Naive thymus-derived CD4-positive, alpha-beta T cell (primary cell): ENCODE measurements at regions not wholly inside any gene's neighbourhood (a gene's known extent, or its start where the extent isn't known, plus 50 kb on each side); places are given as distances from the start of the nearest gene placed in this dataset.

Source experiments
- ATAC-seq: fragments of 150-1000 bp; cut with Tn5 transposase; 2 replicates; pipeline ENCODE4 v1.10.0; 2021; ENCODE audit warnings: mild to moderate bottlenecking, moderate library complexity
- CTCF ChIA-PET: fragments of 350-600 bp; sonication (Branson Sonifier 250); formaldehyde crosslinking; loops from one replicate; lab custom pipeline; 2021; ENCODE audit warnings: antibody characterized with exemption; lab: Charles Lee
- POLR2A ChIA-PET: fragments of 350-600 bp; sonication (Branson Sonifier 250); formaldehyde crosslinking; loops from one replicate; lab custom pipeline; 2021; ENCODE audit warnings: antibody characterized with exemption, inconsistent platforms; lab: Charles Lee
- DNase-seq, 9 donors: peaks; one replicate each; pipeline versions ENCODE4 v3.0.0 to v3.0.0-alpha.2; 2020 to 2022; ENCODE audit warnings: mixed read lengths in 1 of 9
- H3K27ac ChIP-seq: one replicate; pipeline ENCODE4 v1.7.0; 2013; ENCODE audit warnings: mild to moderate bottlenecking, low read depth, low read length, moderate library complexity
- H3K27me3 ChIP-seq, 2 donors: one replicate each; pipeline ENCODE4 v1.7.0; 2013; ENCODE audit warnings: low read length in 2 of 2, mild to moderate bottlenecking in 2 of 2, moderate library complexity in 2 of 2; ENCODE audit not compliant: control insufficient read depth in 2 of 2, insufficient read depth in 2 of 2
- H3K36me3 ChIP-seq, 3 experiments: 1 replicate in 2 of 3; 2 replicates in 1 of 3; pipeline ENCODE4 v1.7.0; 2013; ENCODE audit warnings: low read length in 3 of 3, mild to moderate bottlenecking in 3 of 3, moderate library complexity in 1 of 3; ENCODE audit not compliant: insufficient read depth in 3 of 3, control insufficient read depth in 2 of 3
- H3K4me1 ChIP-seq, 2 donors: one replicate each; pipeline ENCODE4 v1.7.0; 2013; ENCODE audit warnings: low read length in 2 of 2, mild to moderate bottlenecking in 2 of 2, moderate library complexity in 1 of 2; ENCODE audit not compliant: control insufficient read depth in 2 of 2, insufficient read depth in 2 of 2
- H3K4me3 ChIP-seq: 2 replicates; pipeline ENCODE4 v1.7.0; 2013; ENCODE audit warnings: mild to moderate bottlenecking, low read length
- H3K9me3 ChIP-seq, 3 experiments: 1 replicate in 2 of 3; 2 replicates in 1 of 3; pipeline ENCODE4 v1.7.0; 2013; ENCODE audit warnings: low read length in 3 of 3; ENCODE audit not compliant: control insufficient read depth in 2 of 3
- H3K27ac Mint-ChIP-seq, 9 donors: one replicate each; pipeline ENCODE4 v1.8.0; 2020 to 2022; ENCODE audit warnings: mixed read lengths in 9 of 9, mild to moderate bottlenecking in 8 of 9, moderate library complexity in 5 of 9, inconsistent platforms in 2 of 9
- H3K27me3 Mint-ChIP-seq, 5 donors: one replicate each; pipeline ENCODE4 v1.8.0; 2021 to 2022; ENCODE audit warnings: mixed read lengths in 5 of 5, mild to moderate bottlenecking in 1 of 5
- H3K36me3 Mint-ChIP-seq, 5 donors: one replicate each; pipeline ENCODE4 v1.8.0; 2020 to 2022; ENCODE audit warnings: mixed read lengths in 5 of 5, mild to moderate bottlenecking in 3 of 5, inconsistent platforms in 1 of 5
- H3K4me1 Mint-ChIP-seq, 7 donors: one replicate each; pipeline ENCODE4 v1.8.0; 2020 to 2022; ENCODE audit warnings: mixed read lengths in 7 of 7, mild to moderate bottlenecking in 3 of 7, inconsistent platforms in 1 of 7
- H3K4me3 Mint-ChIP-seq, 10 donors: one replicate each; pipeline ENCODE4 v1.8.0; 2020 to 2022; ENCODE audit warnings: mild to moderate bottlenecking in 10 of 10, mixed read lengths in 10 of 10, moderate library complexity in 6 of 10, inconsistent platforms in 2 of 10
- H3K9me3 Mint-ChIP-seq, 11 donors: one replicate each; pipeline ENCODE4 v1.8.0; 2020 to 2022; ENCODE audit warnings: mixed read lengths in 11 of 11, mild to moderate bottlenecking in 4 of 11, inconsistent platforms in 1 of 11, moderate library complexity in 1 of 11
- intact Hi-C, 2 donors: fragments of 100-400 bp; cut with micrococcal nuclease; formaldehyde crosslinking; loops; one replicate each; pipeline ENCODE4 v1.15.1; 2023

GRCh38 chr20:62539198-62540045, 63.6 kb upstream of the GATA5 start:
- no peak overlapping the region for H3K27ac Mint-ChIP-seq
- DNase-seq (no peak), ATAC-seq (no peak)
- no peak overlapping the region for H3K4me3 ChIP-seq
- H3K4me1 ChIP-seq: no peaks in the 10 kb centered on the region
- CTCF ChIA-PET: no interaction called here
- H3K4me3 Mint-ChIP-seq: no peak overlapping the region
- peaks cover 0 to under 1% (median 0%) of the 10 kb centered on the region in 11 donors for H3K9me3 Mint-ChIP-seq
- H3K4me1 Mint-ChIP-seq: no peaks in the 10 kb centered on the region
- POLR2A ChIA-PET: no interaction called here
- no peaks in the 10 kb centered on the region for H3K36me3 ChIP-seq
- intact Hi-C loops: no loop called here
- no peaks in the 10 kb centered on the region for H3K9me3 ChIP-seq
- no peaks in the 10 kb centered on the region for H3K27me3 Mint-ChIP-seq
- no peak overlapping the region for H3K27ac ChIP-seq
- no peaks in the 10 kb centered on the region for H3K36me3 Mint-ChIP-seq
- no peaks in the 10 kb centered on the region for H3K27me3 ChIP-seq

DNA sequence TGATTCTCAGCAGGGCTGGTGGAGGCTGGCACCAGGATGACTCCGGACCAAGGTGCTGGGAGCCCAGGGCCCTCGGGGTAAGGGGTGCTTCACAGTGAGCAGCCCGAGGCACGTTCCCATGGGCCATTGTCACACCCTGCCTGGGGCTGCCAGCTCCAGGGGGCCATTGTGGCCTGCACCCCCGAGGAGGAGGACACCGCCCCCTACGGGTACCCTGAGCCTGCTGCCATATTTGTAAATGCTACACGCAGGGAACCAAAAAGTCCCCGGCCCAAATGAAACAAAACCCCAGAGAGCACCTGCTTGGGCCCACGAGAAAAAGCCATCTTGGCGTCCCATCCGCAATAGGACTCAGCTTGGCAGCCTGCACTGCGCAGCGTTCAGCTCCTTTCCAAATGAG, 64.7 kb upstream of the GATA5 start:
- Histone ChIP-seq H3K4me1 (no peaks in the 10 kb centered on the region), H3K27ac (no peak overlapping the region), H3K9me3 (no peaks in the 10 kb centered on the region), H3K27me3 (no peaks in the 10 kb centered on the region), H3K4me3 (no peak overlapping the region), H3K36me3 (no peaks in the 10 kb centered on the region)
- intact Hi-C loops: no loop called here
- no peak overlapping the region for H3K27ac Mint-ChIP-seq
- no peak for DNase-seq
- ATAC-seq: no peak
- POLR2A ChIA-PET: no interaction called here
- no peaks in the 10 kb centered on the region for H3K36me3 Mint-ChIP-seq
- CTCF ChIA-PET: no interaction called here
- peaks cover 0 to 3% (median 0%) of the 10 kb centered on the region in 11 donors for H3K9me3 Mint-ChIP-seq
- no peak overlapping the region for H3K4me3 Mint-ChIP-seq
- no peaks in the 10 kb centered on the region for H3K4me1 Mint-ChIP-seq
- no peaks in the 10 kb centered on the region for H3K27me3 Mint-ChIP-seq

DNA sequence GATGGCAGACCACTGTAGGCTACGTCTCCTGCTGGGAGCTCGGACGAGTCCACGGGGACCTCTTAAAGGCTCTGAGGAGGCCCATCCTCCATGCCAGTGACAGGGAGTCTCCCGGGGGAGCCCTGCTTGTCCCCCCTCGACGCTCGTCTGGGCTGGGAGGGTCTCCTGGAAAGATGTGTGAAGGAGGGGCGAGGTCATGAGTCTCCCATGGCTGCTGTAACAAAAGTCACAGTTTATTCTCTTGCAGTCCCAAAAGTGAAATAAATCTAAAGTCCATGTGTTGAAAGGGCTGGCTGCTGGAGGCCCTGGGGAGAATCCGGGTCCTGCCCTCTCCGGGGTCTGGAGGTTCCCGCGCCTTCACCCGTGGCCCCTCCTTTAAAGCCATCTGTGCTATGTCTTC, 67.1 kb upstream of the GATA5 start:
- ChIA-PET POLR2A (no interaction called here), CTCF (no interaction called here)
- no peak for ATAC-seq

GRCh38 chr20:62543470-62544302, 67.9 kb upstream of the GATA5 start:
- Mint-ChIP-seq H3K27me3 (peaks cover 0 to 11% (median 6%) of the 10 kb centered on the region in 5 donors), H3K9me3 (peaks cover 0 to 3% (median 0%) of the 10 kb centered on the region in 11 donors), H3K27ac (peak overlapping the region in 1 of 9 donors; percentile 15)

More for the DNA sequence above, 67.1 kb upstream of the GATA5 start:
- no peaks in the 10 kb centered on the region for H3K9me3 ChIP-seq
- no peaks in the 10 kb centered on the region for H3K4me1 ChIP-seq
- H3K27me3 ChIP-seq: no peaks in the 10 kb centered on the region
- no peak overlapping the region for H3K4me3 ChIP-seq
- Mint-ChIP-seq H3K9me3 (peaks cover 0 to 3% (median 0%) of the 10 kb centered on the region in 11 donors), H3K4me3 (no peak overlapping the region), H3K27me3 (peaks cover 0 to 4% (median 0%) of the 10 kb centered on the region in 5 donors), H3K4me1 (no peaks in the 10 kb centered on the region), H3K27ac (no peak overlapping the region), H3K36me3 (no peaks in the 10 kb centered on the region)
- intact Hi-C loops: no loop called here
- DNase-seq: no peak
- H3K36me3 ChIP-seq: no peaks in the 10 kb centered on the region
- H3K27ac ChIP-seq: no peak overlapping the region

GRCh38 chr20:62544505-62545055, 68.8 kb upstream of the GATA5 start:
- H3K9me3 Mint-ChIP-seq: peaks cover 0 to 3% (median 0%) of the 10 kb centered on the region in 11 donors
- no peaks in the 10 kb centered on the region for H3K27me3 ChIP-seq
- ATAC-seq: no peak
- H3K27me3 Mint-ChIP-seq: peaks cover 0 to 14% (median 9%) of the 10 kb centered on the region in 5 donors
- no peaks in the 10 kb centered on the region for H3K9me3 ChIP-seq
- no peak overlapping the region for H3K27ac Mint-ChIP-seq
- ChIA-PET CTCF (no interaction called here), POLR2A (no interaction called here)
- no peaks in the 10 kb centered on the region for H3K36me3 Mint-ChIP-seq
- H3K4me3 ChIP-seq: no peak overlapping the region
- no peaks in the 10 kb centered on the region for H3K36me3 ChIP-seq
- no peaks in the 10 kb centered on the region for H3K4me1 Mint-ChIP-seq
- DNase-seq: no peak
- no peak overlapping the region for H3K27ac ChIP-seq
- intact Hi-C loops: no loop called here
- no peaks in the 10 kb centered on the region for H3K4me1 ChIP-seq
- H3K4me3 Mint-ChIP-seq: no peak overlapping the region

More at GRCh38 chr20:62543470-62544302, 67.9 kb upstream of the GATA5 start:
- H3K4me1 ChIP-seq: no peaks in the 10 kb centered on the region
- no peak overlapping the region for H3K4me3 ChIP-seq
- H3K36me3 Mint-ChIP-seq: no peaks in the 10 kb centered on the region
- ChIA-PET CTCF (no interaction called here), POLR2A (no interaction called here)
- H3K27ac ChIP-seq: no peak overlapping the region
- H3K9me3 ChIP-seq: no peaks in the 10 kb centered on the region
- no peaks in the 10 kb centered on the region for H3K36me3 ChIP-seq
- H3K27me3 ChIP-seq: no peaks in the 10 kb centered on the region
- H3K4me1 Mint-ChIP-seq: no peaks in the 10 kb centered on the region
- no peak overlapping the region for H3K4me3 Mint-ChIP-seq
- DNase-seq (no peak), ATAC-seq (no peak)
- intact Hi-C loops: no loop called here

GRCh38 chr20:62545271-62545670, 69.5 kb upstream of the GATA5 start:
- no peak overlapping the region for H3K27ac Mint-ChIP-seq
- H3K4me1 Mint-ChIP-seq: no peaks in the 10 kb centered on the region
- no peak overlapping the region for H3K4me3 ChIP-seq
- H3K27me3 Mint-ChIP-seq: peaks cover 0 to 14% (median 10%) of the 10 kb centered on the region in 5 donors
- H3K27ac ChIP-seq: no peak overlapping the region
- CTCF ChIA-PET: no interaction called here
- H3K4me1 ChIP-seq: no peaks in the 10 kb centered on the region
- H3K36me3 ChIP-seq: no peaks in the 10 kb centered on the region
- H3K9me3 ChIP-seq: no peaks in the 10 kb centered on the region
- intact Hi-C loops: no loop called here
- POLR2A ChIA-PET: no interaction called here
- no peaks in the 10 kb centered on the region for H3K36me3 Mint-ChIP-seq
- H3K27me3 ChIP-seq: no peaks in the 10 kb centered on the region
- H3K4me3 Mint-ChIP-seq: no peak overlapping the region
- H3K9me3 Mint-ChIP-seq: peaks cover 0 to 3% (median 0%) of the 10 kb centered on the region in 11 donors
- DNase-seq: no peak
- ATAC-seq: no peak
